A673 (cell line): ENCODE measurements at regions not wholly inside any gene's neighbourhood (a gene's known extent, or its start where the extent isn't known, plus 50 kb on each side); places are given as distances from the start of the nearest gene placed in this dataset.

Source experiments
- BruUV-seq: library from RNA; stranded (reverse); fragments of 400-500 nt; replicated peaks from 2 replicates; lab custom pipeline; 2021; lab: Mats Ljungman, UMichigan
- CTCF ChIA-PET: fragments of 300-600 bp; sonication (Branson Sonifier 250); formaldehyde crosslinking; loops from one replicate; lab custom pipeline; 2022; ENCODE audit warnings: antibody characterized with exemption; lab: Charles Lee
- POLR2A ChIA-PET: fragments of 300-600 bp; sonication (Branson Sonifier 250); formaldehyde crosslinking; loops from one replicate; lab custom pipeline; 2022; ENCODE audit warnings: antibody characterized with exemption; ENCODE audit not compliant: low non-redundant PET; lab: Charles Lee
- DNase-seq: peaks from one replicate; pipeline ENCODE4 v3.0.0-alpha.2; 2015; ENCODE audit warnings: low spot score
- H3K27ac ChIP-seq: fragments of 200-600 bp; sonication (generic); 2 replicates; pipeline ENCODE4 v1.5.1; 2016; ENCODE audit warnings: mixed run types, low read depth, mild to moderate bottlenecking, mixed read lengths, antibody characterized with exemption, low read length; ENCODE audit not compliant: poor library complexity, severe bottlenecking
- H3K27me3 ChIP-seq: fragments of 200-600 bp; sonication (generic); replicated peaks from 2 replicates; pipeline ENCODE4 v1.6.1; 2017; ENCODE audit warnings: mixed run types, low read depth, mild to moderate bottlenecking, mixed read lengths, antibody characterized with exemption, low read length; ENCODE audit not compliant: insufficient read depth, poor library complexity
- H3K36me3 ChIP-seq: fragments of 200-600 bp; sonication (generic); 2 replicates; pipeline ENCODE4 v1.6.1; 2016; ENCODE audit warnings: mixed run types, mild to moderate bottlenecking, mixed read lengths, antibody characterized with exemption, low read length; ENCODE audit not compliant: insufficient read depth, poor library complexity, severe bottlenecking
- H3K4me1 ChIP-seq: fragments of 200-600 bp; sonication (generic); 2 replicates; pipeline ENCODE4 v1.6.1; 2017; ENCODE audit warnings: mixed run types, mild to moderate bottlenecking, mixed read lengths, antibody characterized with exemption, low read length; ENCODE audit not compliant: insufficient read depth, poor library complexity, severe bottlenecking
- H3K4me3 ChIP-seq: fragments of 200-600 bp; sonication (generic); 2 replicates; pipeline ENCODE4 v1.5.1; 2016; ENCODE audit warnings: low read depth, mixed run types, mild to moderate bottlenecking, mixed read lengths, low read length; ENCODE audit not compliant: poor library complexity, severe bottlenecking
- H3K9me3 ChIP-seq: fragments of 200-600 bp; sonication (generic); 2 replicates; pipeline ENCODE4 v1.6.1; 2016; ENCODE audit warnings: mixed run types, low read depth, mild to moderate bottlenecking, mixed read lengths, antibody characterized with exemption, low read length; ENCODE audit not compliant: poor library complexity, severe bottlenecking
- CTCF ChIP-seq: fragments of 300-800, 200-600 bp; sonication (generic); conservative IDR thresholded peaks from 2 replicates; pipeline ENCODE4 v1.5.1; 2017; ENCODE audit warnings: low read depth, mild to moderate bottlenecking, antibody characterized with exemption, low read length, moderate library complexity, mixed read lengths
- EZH2 ChIP-seq: fragments of 200-600 bp; sonication (generic); IDR thresholded peaks from 2 replicates; pipeline ENCODE4 v1.6.1; 2017; ENCODE audit warnings: borderline replicate concordance, low read depth, mild to moderate bottlenecking, mixed read lengths, antibody characterized with exemption, low read length; ENCODE audit not compliant: poor library complexity, severe bottlenecking
- intact Hi-C: fragments of 100-400 bp; cut with micrococcal nuclease; formaldehyde crosslinking; loops from one replicate; pipeline ENCODE4 v1.10.0; 2022; ENCODE audit not compliant: unreplicated experiment

- BruUV-seq: no TSS peak
- H3K27me3 ChIP-seq: peaks cover 76% of the 10 kb centered on the region
- intact Hi-C loops: loop anchor here (10.0 kb wide), 1 partner anchor 305 kb away; no protein-coding TSS in a partner anchor
- POLR2A ChIA-PET: no interaction called here
- H3K36me3 ChIP-seq: no peaks in the 10 kb centered on the region
- CTCF ChIA-PET: no interaction called here
- DNase-seq: no peak
- H3K4me1 ChIP-seq: no peaks in the 10 kb centered on the region
- TF ChIP-seq EZH2: no peak
- no peak for TF ChIP-seq CTCF
- no peak overlapping the region for H3K27ac ChIP-seq
- no peaks in the 10 kb centered on the region for H3K9me3 ChIP-seq
- no peak overlapping the region for H3K4me3 ChIP-seq
Observed at GRCh38 chr17:79399610-79400144, 211.2 kb downstream of the RBFOX3 start.

DNA sequence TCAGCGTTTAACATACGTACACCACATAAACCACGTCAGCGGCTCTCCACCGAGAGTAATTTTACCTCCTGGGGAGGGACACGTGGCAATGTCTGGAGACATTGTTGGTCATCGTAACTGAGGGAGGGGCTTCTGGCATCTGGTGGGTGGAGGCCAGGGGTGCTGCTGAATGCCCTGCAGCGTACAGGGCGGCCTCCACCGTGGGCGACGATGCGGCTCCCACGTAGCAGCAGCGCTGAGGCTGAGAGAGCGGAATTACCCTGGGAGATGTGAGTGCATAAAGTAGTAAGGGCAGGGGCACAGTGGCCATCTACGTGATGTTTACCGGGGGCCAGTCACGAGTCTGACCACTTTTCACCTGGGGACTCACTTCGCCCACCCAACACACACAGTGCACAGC lies 212.4 kb downstream of the RBFOX3 start:
- H3K27me3 ChIP-seq: peaks cover 86% of the 10 kb centered on the region
- no peak overlapping the region for H3K4me3 ChIP-seq
- ChIA-PET CTCF (no interaction called here), POLR2A (no interaction called here)
- no peak for TF ChIP-seq CTCF
- no peak for TF ChIP-seq EZH2
- no peaks in the 10 kb centered on the region for H3K36me3 ChIP-seq
- no peaks in the 10 kb centered on the region for H3K4me1 ChIP-seq
- no TSS peak for BruUV-seq
- no peak for DNase-seq
- no peak overlapping the region for H3K27ac ChIP-seq
- no peaks in the 10 kb centered on the region for H3K9me3 ChIP-seq
- intact Hi-C loops: loop anchor here (10.0 kb wide), 1 partner anchor 306 kb away; no protein-coding TSS in a partner anchor

GRCh38 chr17:79396696-79397095 lies 214.2 kb downstream of the RBFOX3 start:
- H3K9me3 ChIP-seq: no peaks in the 10 kb centered on the region
- no peak for DNase-seq
- TF ChIP-seq EZH2 (no peak), CTCF (no peak)
- ChIA-PET CTCF (no interaction called here), POLR2A (no interaction called here)
- no TSS peak for BruUV-seq
- peaks cover 85% of the 10 kb centered on the region for H3K27me3 ChIP-seq
- no peak overlapping the region for H3K27ac ChIP-seq
- no peak overlapping the region for H3K4me3 ChIP-seq
- H3K4me1 ChIP-seq: no peaks in the 10 kb centered on the region
- intact Hi-C loops: loop anchor here (10.0 kb wide), 1 partner anchor 308 kb away; no protein-coding TSS in a partner anchor
- no peaks in the 10 kb centered on the region for H3K36me3 ChIP-seq
